B cell (primary cell): ENCODE measurements at regions not wholly inside any gene's neighbourhood (a gene's known extent, or its start where the extent isn't known, plus 50 kb on each side); places are given as distances from the start of the nearest gene placed in this dataset.

Experiments
- ATAC-seq: fragments of 200-7000 bp; cut with Tn5 transposase; one replicate; pipeline ENCODE4 v1.10.0; 2021; ENCODE audit warnings: low read depth, mild to moderate bottlenecking, moderate number of reproducible peaks, moderate library complexity
- CTCF ChIA-PET: fragments of 350-600 bp; sonication (Branson Sonifier 250); formaldehyde crosslinking; loops from one replicate; lab custom pipeline; 2021; ENCODE audit warnings: antibody characterized with exemption, inconsistent platforms; lab: Charles Lee
- POLR2A ChIA-PET: fragments of 350-600 bp; sonication (Branson Sonifier 250); formaldehyde crosslinking; loops from one replicate; lab custom pipeline; 2021; ENCODE audit warnings: antibody characterized with exemption; lab: Charles Lee
- DNase-seq: peaks from one replicate; pipeline ENCODE4 v3.0.0; 2013
- H2AFZ ChIP-seq: 2 replicates; pipeline ENCODE4 v1.6.1; 2012; ENCODE audit warnings: mild to moderate bottlenecking, low read depth, low read length; ENCODE audit not compliant: insufficient read depth, poor library complexity, severe bottlenecking
- H3K27ac ChIP-seq, 2 donors: 1 replicate in 1 of 2; 2 replicates in 1 of 2; pipeline ENCODE4 v1.5.1; 2012 to 2013; ENCODE audit warnings: low read length in 2 of 2, mild to moderate bottlenecking in 2 of 2, moderate library complexity in 1 of 2
- H3K27me3 ChIP-seq, 4 experiments: fragments of 200-600 bp in 1 of 4; sonication (generic) in 1 of 4; replicated peaks in 1 of 4; 1 replicate in 2 of 4; 2 replicates in 2 of 4; pipeline versions ENCODE4 v1.6.1 to v1.7.0; 2013 to 2016; ENCODE audit warnings: low read length in 3 of 4, mild to moderate bottlenecking in 2 of 4, mixed read lengths in 1 of 4, moderate library complexity in 1 of 4; ENCODE audit not compliant: insufficient read depth in 4 of 4, control insufficient read depth in 3 of 4; ENCODE audit errors: control extremely low read depth in 1 of 4
- H3K36me3 ChIP-seq, 2 experiments: replicated peaks in 1 of 2; 1 replicate in 1 of 2; 2 replicates in 1 of 2; pipeline versions ENCODE4 v1.6.1 to v1.7.1; 2013; ENCODE audit warnings: low read length in 1 of 2; ENCODE audit not compliant: insufficient read depth in 2 of 2, control insufficient read depth in 1 of 2; ENCODE audit errors: control extremely low read depth in 1 of 2, extremely low read depth in 1 of 2
- H3K4me1 ChIP-seq, 2 donors: fragments of 200-600 bp in 1 of 2; sonication (generic) in 1 of 2; 1 replicate in 1 of 2; 2 replicates in 1 of 2; pipeline versions ENCODE4 v1.5.1 to v1.6.1; 2013 to 2017; ENCODE audit warnings: low read length in 2 of 2; ENCODE audit not compliant: control insufficient read depth in 2 of 2, insufficient read depth in 2 of 2
- H3K4me2 ChIP-seq: replicated peaks from 2 replicates; pipeline ENCODE3; 2012; ENCODE audit warnings: mild to moderate bottlenecking, low read depth, low read length; ENCODE audit not compliant: poor library complexity, severe bottlenecking
- H3K4me3 ChIP-seq, 5 experiments: fragments of 200-600 bp in 1 of 5; sonication (generic) in 1 of 5; 1 replicate in 3 of 5; 2 replicates in 2 of 5; pipeline versions ENCODE4 v1.5.1 to v1.7.0; 2011 to 2016; ENCODE audit warnings: low read length in 4 of 5, mild to moderate bottlenecking in 4 of 5, low read depth in 2 of 5, control low read depth in 1 of 5, moderate library complexity in 1 of 5; ENCODE audit not compliant: insufficient read depth in 1 of 5; ENCODE audit errors: control extremely low read depth in 1 of 5, extremely low read depth in 1 of 5
- H3K79me2 ChIP-seq: fragments of 200-600 bp; sonication (generic); one replicate; pipeline ENCODE4 v1.6.0; 2016; ENCODE audit warnings: low read length; ENCODE audit not compliant: control insufficient read depth, insufficient read depth
- H3K9ac ChIP-seq: fragments of 200-600 bp; sonication (generic); 2 replicates; pipeline ENCODE4 v1.6.1; 2017; ENCODE audit warnings: mild to moderate bottlenecking, low read length, moderate library complexity
- H3K9me3 ChIP-seq, 3 donors: one replicate each; pipeline versions ENCODE4 v1.6.1 to v1.7.1; 2013; ENCODE audit warnings: low read length in 2 of 3; ENCODE audit not compliant: control insufficient read depth in 2 of 3, insufficient read depth in 1 of 3; ENCODE audit errors: control extremely low read depth in 1 of 3
- H4K20me1 ChIP-seq: 2 replicates; pipeline ENCODE4 v1.6.0; 2012; ENCODE audit warnings: mild to moderate bottlenecking, low read length; ENCODE audit not compliant: insufficient read depth, control insufficient read depth, poor library complexity, severe bottlenecking
- H3K27ac Mint-ChIP-seq: one replicate; pipeline ENCODE4 v1.8.0; 2021; ENCODE audit warnings: mixed read lengths
- H3K27me3 Mint-ChIP-seq: one replicate; pipeline ENCODE4 v1.8.0; 2021; ENCODE audit warnings: mixed read lengths
- H3K4me1 Mint-ChIP-seq: one replicate; pipeline ENCODE4 v1.8.0; 2021; ENCODE audit warnings: mixed read lengths
- H3K4me3 Mint-ChIP-seq: one replicate; pipeline ENCODE4 v1.8.0; 2021; ENCODE audit warnings: mixed read lengths
- H3K9me3 Mint-ChIP-seq: one replicate; pipeline ENCODE4 v1.8.0; 2022; ENCODE audit warnings: mixed read lengths; ENCODE audit not compliant: insufficient read depth
- CTCF ChIP-seq: fragments of 200-600 bp; IDR thresholded peaks from one replicate; pipeline ENCODE4 v1.8.0; 2022; ENCODE audit warnings: antibody characterized with exemption, mild to moderate bottlenecking
- EZH2 ChIP-seq: IDR thresholded peaks from 2 replicates; pipeline ENCODE4 v1.6.1; 2012; ENCODE audit warnings: borderline replicate concordance, low read depth, mild to moderate bottlenecking, moderate library complexity, low read length; ENCODE audit not compliant: insufficient read depth, poor library complexity, severe bottlenecking
- WGBS: methylation state at CpG from one replicate; pipeline ENCODE4 v1.1.5; 2013; ENCODE audit warnings: missing lambda C conversion rate; ENCODE audit not compliant: insufficient coverage; 5-methylcytosine and 5-hydroxymethylcytosine counted together
- intact Hi-C: fragments of 100-400 bp; cut with micrococcal nuclease; formaldehyde crosslinking; loops from one replicate; pipeline ENCODE4 v1.10.0; 2022

- H3K27me3 Mint-ChIP-seq: no peaks in the 10 kb centered on the region
- no peaks in the 10 kb centered on the region for H3K4me1 Mint-ChIP-seq
- Histone ChIP-seq H3K27me3 (no peaks in the 10 kb centered on the region), H3K27ac (no peak overlapping the region), H2AFZ (no peak overlapping the region), H3K36me3 (no peaks in the 10 kb centered on the region), H3K79me2 (no peaks in the 10 kb centered on the region), H3K9ac (no peak overlapping the region), H3K4me2 (no peak overlapping the region), H3K4me3 (no peak overlapping the region), H4K20me1 (no peaks in the 10 kb centered on the region), H3K4me1 (no peaks in the 10 kb centered on the region), H3K9me3 (peaks cover 0 to 19% (median 5%) of the 10 kb centered on the region in 3 donors)
- no peak overlapping the region for H3K4me3 Mint-ChIP-seq
- ATAC-seq (no peak), DNase-seq (no peak)
- whole genome bisulfite sequencing: 94% methylated on average over 3 of the region's 9 CpGs
- CTCF ChIA-PET: interaction anchor here (0.6 kb wide), 1 partner anchor 18 kb away, joined by 3 read pairs; no protein-coding TSS in a partner anchor
- intact Hi-C loops: no loop called here
- POLR2A ChIA-PET: no interaction called here
- no peak overlapping the region for H3K27ac Mint-ChIP-seq
- peaks cover 14% of the 10 kb centered on the region for H3K9me3 Mint-ChIP-seq
- no peak for TF ChIP-seq CTCF
- no peak for TF ChIP-seq EZH2
Observed at GRCh38 chr16:87190288-87191230, 126.6 kb downstream of the C16orf95 start.

GRCh38 chr16:87192452-87193073, 124.6 kb downstream of the C16orf95 start:
- Histone ChIP-seq H3K4me3 (no peak overlapping the region), H3K79me2 (no peaks in the 10 kb centered on the region), H3K4me2 (no peak overlapping the region), H2AFZ (no peak overlapping the region), H3K27ac (no peak overlapping the region), H3K4me1 (no peaks in the 10 kb centered on the region), H3K36me3 (no peaks in the 10 kb centered on the region), H4K20me1 (no peaks in the 10 kb centered on the region), H3K27me3 (no peaks in the 10 kb centered on the region), H3K9me3 (peaks cover 0 to 23% (median 5%) of the 10 kb centered on the region in 3 donors), H3K9ac (no peak overlapping the region)
- DNase-seq (no peak), ATAC-seq (no peak)
- H3K4me1 Mint-ChIP-seq: no peaks in the 10 kb centered on the region
- intact Hi-C loops: no loop called here
- POLR2A ChIA-PET: no interaction called here
- CTCF ChIA-PET: no interaction called here
- no peaks in the 10 kb centered on the region for H3K27me3 Mint-ChIP-seq
- H3K9me3 Mint-ChIP-seq: peaks cover 6% of the 10 kb centered on the region
- 96% methylated on average over 11 of the region's 16 CpGs for WGBS
- no peak for TF ChIP-seq EZH2
- TF ChIP-seq CTCF: no peak
- no peak overlapping the region for H3K27ac Mint-ChIP-seq
- no peak overlapping the region for H3K4me3 Mint-ChIP-seq
